Epithelial cell of esophagus (primary cell): ENCODE measurements at regions not wholly inside any gene's neighbourhood (a gene's known extent, or its start where the extent isn't known, plus 50 kb on each side); places are given as distances from the start of the nearest gene placed in this dataset.

Source experiments
- DNase-seq: peaks from one replicate; pipeline ENCODE4 v3.0.0; 2010; ENCODE audit warnings: low read depth
- H3K4me3 ChIP-seq: 2 replicates; pipeline ENCODE4 v1.5.1; 2011; ENCODE audit warnings: mild to moderate bottlenecking, low read length, control low read depth
- CTCF ChIP-seq: IDR thresholded peaks from 2 replicates; pipeline ENCODE4 v1.5.1; 2011; ENCODE audit warnings: low read depth, mild to moderate bottlenecking, low read length, control low read depth, inconsistent platforms; ENCODE audit not compliant: insufficient read depth; ENCODE audit errors: missing control alignments

DNA sequence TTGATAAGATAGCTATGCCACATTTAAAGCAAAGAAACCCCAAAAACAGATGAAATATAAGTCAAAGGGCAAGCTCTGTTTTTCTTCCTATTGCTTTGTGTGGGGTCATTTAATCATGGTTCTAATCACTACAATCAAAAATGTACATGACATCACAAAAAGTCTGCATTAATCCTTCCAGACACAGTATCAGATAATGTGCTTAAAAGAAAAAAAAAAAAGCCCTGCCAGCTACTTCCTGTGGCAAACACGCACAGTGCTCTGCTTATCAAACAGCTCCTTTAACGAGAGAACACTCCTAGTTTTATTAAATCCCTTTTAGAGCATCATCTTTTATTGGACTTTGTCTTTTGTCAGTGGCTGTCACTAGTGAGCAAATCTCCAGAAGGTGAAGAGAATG is 1005.8 kb downstream of the GATA3 start:
- DNase-seq, result no peak
- no peak overlapping the region for H3K4me3 ChIP-seq
- TF ChIP-seq CTCF, result no peak

- no peak for TF ChIP-seq CTCF
- no peak overlapping the region for H3K4me3 ChIP-seq
- no peak for DNase-seq
These were observed 1007.4 kb downstream of the GATA3 start for GRCh38 chr10:9061871-9062270.

GRCh38 chr10:9066152-9066551 is 1011.7 kb downstream of the GATA3 start:
- no peak for DNase-seq
- no peak for TF ChIP-seq CTCF
- H3K4me3 ChIP-seq, result no peak overlapping the region

GRCh38 chr10:9068003-9068402 is 1013.5 kb downstream of the GATA3 start:
- DNase-seq, result no peak
- TF ChIP-seq CTCF, result no peak
- no peak overlapping the region for H3K4me3 ChIP-seq

DNA sequence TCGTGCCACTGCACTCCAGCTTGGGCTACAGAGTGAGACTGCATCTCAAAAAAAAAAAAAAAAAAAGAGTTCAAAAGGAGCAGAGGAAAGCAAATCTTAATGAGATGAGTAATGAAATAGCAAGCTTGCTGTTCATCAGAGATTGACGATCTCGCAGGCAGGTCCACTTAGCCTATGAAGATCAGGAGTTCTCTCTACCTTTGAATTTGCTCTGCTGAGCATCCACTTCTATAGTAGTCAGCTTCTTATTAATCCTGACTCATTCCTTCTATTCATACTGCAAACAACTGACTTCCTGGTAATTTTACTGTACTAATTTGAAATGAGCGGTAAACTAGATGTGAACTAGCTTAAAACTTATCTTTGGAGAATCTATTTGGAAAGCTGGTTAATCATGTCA is 1014.6 kb downstream of the GATA3 start:
- TF ChIP-seq CTCF, result no peak
- H3K4me3 ChIP-seq, result no peak overlapping the region
- peak; percentile 96 for DNase-seq

DNA sequence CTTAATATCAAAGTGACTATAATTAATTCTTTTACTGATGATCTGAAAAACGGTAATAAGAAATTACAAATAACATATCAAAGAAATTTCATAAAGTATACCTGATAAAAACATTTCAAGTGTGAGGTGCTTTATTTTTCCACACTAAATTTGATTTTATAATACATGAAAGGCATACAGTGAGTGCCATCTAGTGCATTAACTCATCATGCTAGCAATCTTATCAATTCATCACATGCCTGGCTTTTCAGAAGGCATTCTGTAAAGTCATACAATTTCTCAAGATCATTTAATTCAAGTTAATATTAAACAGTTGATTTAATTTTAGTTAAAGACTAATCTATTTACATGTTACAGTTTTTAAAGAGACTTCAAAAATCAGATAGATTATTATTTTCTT is 1020.9 kb downstream of the GATA3 start:
- H3K4me3 ChIP-seq, result no peak overlapping the region
- DNase-seq, result peak; percentile 20
- peak; percentile 30 for TF ChIP-seq CTCF

DNA sequence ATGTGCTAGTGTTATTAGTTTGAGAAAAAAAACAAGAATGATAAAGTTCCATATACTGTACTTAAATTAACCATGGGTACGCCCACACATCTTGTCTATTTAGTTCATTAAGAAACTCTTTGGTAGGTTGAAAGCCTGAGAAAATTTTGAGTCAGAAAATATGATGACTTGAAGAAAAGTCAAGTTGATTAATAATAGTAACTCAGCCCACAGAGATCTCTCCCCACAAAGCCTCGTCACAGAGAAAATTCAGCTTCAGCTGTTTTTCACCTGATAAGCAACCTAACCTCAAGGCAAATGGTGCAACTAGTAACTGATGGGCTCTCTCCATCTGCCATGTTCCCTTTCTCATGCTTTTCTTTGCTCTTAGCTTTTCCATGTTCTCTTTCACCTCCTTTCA is 1021.6 kb downstream of the GATA3 start:
- no peak for DNase-seq
- TF ChIP-seq CTCF, result no peak
- H3K4me3 ChIP-seq, result no peak overlapping the region
